ENCODE measurements at regions not wholly inside any gene's neighbourhood (a gene's known extent, or its start where the extent isn't known, plus 50 kb on each side); places are given as distances from the start of the nearest gene placed in this dataset.
"Not testable (repeated sequence)": the region's sequence is repeated elsewhere in the genome, so short reads cannot be mapped to it uniquely, and the experiment has no call there.

DNA sequence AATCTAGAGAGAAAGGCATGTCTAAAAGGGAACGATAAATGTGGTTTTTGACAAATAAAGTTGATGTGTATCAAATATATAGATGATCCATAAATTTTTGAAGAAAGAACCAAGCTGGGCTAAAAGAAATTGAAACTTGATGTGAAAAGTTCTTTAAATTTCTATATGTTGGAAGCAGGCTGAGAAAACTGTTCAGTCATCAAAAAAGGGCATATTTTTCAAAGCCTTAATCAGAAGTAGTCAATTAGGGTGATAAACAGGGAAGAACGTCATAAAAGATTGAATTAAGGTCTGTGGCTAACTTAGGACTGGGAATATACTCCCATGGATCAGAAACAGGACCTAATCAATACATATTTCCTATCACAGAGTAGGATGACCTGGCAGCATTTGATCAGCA, 211.4 kb upstream of the ZRANB2 start:
- Mint-ChIP-seq H3K27ac (no peak overlapping the region), H3K27me3 (no peaks in the 10 kb centered on the region), H3K9me3 (peaks cover 9% of the 10 kb centered on the region), H3K36me3 (ENCODE audit: low read depth) (no peaks in the 10 kb centered on the region), H3K4me3 (no peak overlapping the region), H3K4me1 (no peaks in the 10 kb centered on the region)
- ChIA-PET POLR2A (no interaction called here), CTCF (no interaction called here)
- DNase-seq, result no peak

DNA sequence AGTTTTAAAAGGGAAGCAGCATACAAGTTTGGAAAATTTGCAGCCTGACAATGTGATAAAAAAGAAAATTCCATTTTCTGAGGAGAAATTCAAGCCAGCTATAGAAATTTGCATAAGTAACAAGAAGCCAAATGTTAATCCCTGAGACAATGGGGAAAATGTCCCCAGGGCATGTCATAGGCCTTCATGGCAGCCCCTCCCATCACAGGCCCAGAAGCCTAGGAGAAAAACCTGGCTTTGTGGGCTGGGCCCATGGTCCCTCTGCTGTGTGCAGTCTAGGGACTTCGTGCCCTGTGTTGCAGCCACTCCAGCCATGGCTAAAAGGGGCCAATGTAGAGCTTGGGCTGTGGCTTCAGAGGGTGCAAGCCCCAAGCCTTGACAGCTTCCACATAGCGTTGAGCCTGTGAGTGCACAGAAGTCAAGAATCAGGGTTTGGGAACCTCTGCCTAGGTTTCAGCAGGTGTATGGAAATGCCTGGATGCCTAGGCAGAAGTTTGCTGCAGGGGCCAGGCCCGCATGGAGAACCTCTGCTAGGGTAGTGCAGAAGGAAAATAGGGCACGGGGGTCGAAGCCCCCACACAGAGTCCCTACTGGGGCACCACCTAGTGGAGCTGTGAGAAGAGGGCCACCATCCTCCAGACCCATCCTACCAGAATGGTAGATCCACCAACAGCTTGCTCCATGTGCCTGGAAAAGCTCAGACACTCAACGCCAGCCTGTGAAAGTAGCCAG, 209.8 kb upstream of the ZRANB2 start:
- DNase-seq; CTCF ChIA-PET; H3K27me3 Mint-ChIP-seq; H3K9me3 Mint-ChIP-seq; H3K4me1 Mint-ChIP-seq; H3K36me3 Mint-ChIP-seq (ENCODE audit: low read depth); POLR2A ChIA-PET; H3K27ac Mint-ChIP-seq; H3K4me3 Mint-ChIP-seq: not testable (repeated sequence)

DNA sequence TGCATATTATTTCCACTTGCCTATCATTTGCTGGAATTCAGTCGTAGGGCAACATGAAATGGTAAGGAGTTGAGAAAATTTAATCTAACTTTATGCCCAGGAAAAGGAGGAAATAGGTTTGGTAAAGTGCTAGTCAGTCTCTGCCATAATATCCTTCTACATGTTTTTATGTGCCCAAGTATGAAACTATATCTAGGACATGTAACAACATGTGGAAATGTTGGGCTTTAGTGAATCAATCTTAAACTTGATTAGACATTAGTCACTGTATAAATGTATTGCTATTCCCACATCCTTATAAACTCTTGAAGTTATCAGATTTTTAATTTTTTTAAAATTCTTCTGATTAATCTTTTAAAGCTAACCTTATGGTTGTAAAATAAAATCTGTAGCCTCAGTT, 204.7 kb upstream of the ZRANB2 start:
- DNase-seq, result no peak
- no peaks in the 10 kb centered on the region for H3K4me1 Mint-ChIP-seq
- peaks cover 11% of the 10 kb centered on the region for H3K9me3 Mint-ChIP-seq
- no peaks in the 10 kb centered on the region for H3K27me3 Mint-ChIP-seq
- ChIA-PET CTCF (no interaction called here), POLR2A (no interaction called here)
- H3K36me3 Mint-ChIP-seq (ENCODE audit: low read depth), result no peaks in the 10 kb centered on the region
- no peak overlapping the region for H3K27ac Mint-ChIP-seq
- H3K4me3 Mint-ChIP-seq, result no peak overlapping the region

GRCh38 chr1:71276466-71276865, 195.6 kb upstream of the ZRANB2 start:
- Mint-ChIP-seq H3K4me1 (no peaks in the 10 kb centered on the region), H3K27ac (no peak overlapping the region), H3K27me3 (no peaks in the 10 kb centered on the region), H3K36me3 (ENCODE audit: low read depth) (no peaks in the 10 kb centered on the region), H3K9me3 (peaks cover 2% of the 10 kb centered on the region), H3K4me3 (no peak overlapping the region)
- no peak for DNase-seq
- ChIA-PET POLR2A (no interaction called here), CTCF (no interaction called here)

DNA sequence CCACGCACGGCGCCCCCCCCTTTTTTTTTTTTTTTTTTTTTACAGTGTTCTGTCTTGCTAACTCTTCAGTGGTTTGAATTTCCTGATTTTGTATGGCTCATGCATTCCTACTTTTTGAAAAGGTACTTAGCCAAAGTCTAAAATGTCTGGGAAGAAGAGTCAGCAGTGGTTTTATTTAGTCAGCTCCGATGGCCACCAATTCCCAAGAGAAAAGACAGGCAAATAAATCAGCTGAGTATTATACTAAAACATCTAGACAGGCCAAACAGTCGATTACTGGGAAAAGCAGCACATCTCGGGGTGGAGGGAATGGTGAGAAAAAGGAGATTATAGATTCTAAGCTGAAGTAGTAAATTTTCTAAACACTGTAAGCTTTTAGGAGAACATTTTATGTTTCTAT, 192.5 kb upstream of the ZRANB2 start:
- H3K36me3 Mint-ChIP-seq (ENCODE audit: low read depth), result no peaks in the 10 kb centered on the region
- no peak overlapping the region for H3K27ac Mint-ChIP-seq
- H3K4me1 Mint-ChIP-seq, result no peaks in the 10 kb centered on the region
- peaks cover 10% of the 10 kb centered on the region for H3K9me3 Mint-ChIP-seq
- POLR2A ChIA-PET, result no interaction called here
- no peaks in the 10 kb centered on the region for H3K27me3 Mint-ChIP-seq
- DNase-seq, result no peak
- CTCF ChIA-PET, result interaction anchor here (0.6 kb wide), 1 partner anchor 273 kb away, joined by 3 read pairs; no protein-coding TSS in a partner anchor
- H3K4me3 Mint-ChIP-seq, result no peak overlapping the region

- Mint-ChIP-seq H3K27me3 (no peaks in the 10 kb centered on the region), H3K9me3 (peaks cover 10% of the 10 kb centered on the region)
- CTCF ChIA-PET, result no interaction called here
Observed at GRCh38 chr1:71270394-71270915, 189.6 kb upstream of the ZRANB2 start.

GRCh38 chr1:71269818-71270217, 189.0 kb upstream of the ZRANB2 start:
- no peak for DNase-seq
- no peak overlapping the region for H3K4me3 Mint-ChIP-seq
- POLR2A ChIA-PET, result no interaction called here
- no peaks in the 10 kb centered on the region for H3K4me1 Mint-ChIP-seq
- H3K27ac Mint-ChIP-seq, result no peak overlapping the region
- peaks cover 10% of the 10 kb centered on the region for H3K9me3 Mint-ChIP-seq
- CTCF ChIA-PET, result no interaction called here
- H3K27me3 Mint-ChIP-seq, result no peaks in the 10 kb centered on the region
- no peaks in the 10 kb centered on the region for H3K36me3 Mint-ChIP-seq (ENCODE audit: low read depth)

More at GRCh38 chr1:71270394-71270915, 189.6 kb upstream of the ZRANB2 start:
- DNase-seq, result no peak
- Mint-ChIP-seq H3K4me1 (no peaks in the 10 kb centered on the region), H3K27ac (no peak overlapping the region), H3K4me3 (no peak overlapping the region), H3K36me3 (ENCODE audit: low read depth) (no peaks in the 10 kb centered on the region)
- POLR2A ChIA-PET, result no interaction called here

DNA sequence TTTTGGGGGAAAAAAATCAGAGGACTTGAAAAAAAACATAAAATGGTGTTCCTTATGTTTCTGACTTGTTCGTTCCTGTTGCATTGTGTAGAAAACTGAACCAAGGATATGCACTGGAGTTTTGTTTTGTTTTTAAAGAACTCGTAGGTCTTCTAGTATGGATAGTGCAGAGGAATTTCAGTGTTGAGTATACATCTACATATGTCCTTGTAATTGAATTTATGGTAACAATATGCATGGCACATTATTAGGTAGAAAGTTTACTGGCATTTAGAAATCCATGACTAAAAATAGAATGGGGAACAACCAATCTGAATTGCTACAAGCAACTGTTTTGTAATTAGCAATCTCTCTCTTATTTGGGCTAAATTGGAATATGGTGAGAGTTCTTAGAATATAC, 188.3 kb upstream of the ZRANB2 start:
- H3K27ac Mint-ChIP-seq, result no peak overlapping the region
- no peaks in the 10 kb centered on the region for H3K4me1 Mint-ChIP-seq
- CTCF ChIA-PET, result no interaction called here
- no peak overlapping the region for H3K4me3 Mint-ChIP-seq
- no peak for DNase-seq
- POLR2A ChIA-PET, result no interaction called here
- no peaks in the 10 kb centered on the region for H3K27me3 Mint-ChIP-seq
- peaks cover 10% of the 10 kb centered on the region for H3K9me3 Mint-ChIP-seq
- H3K36me3 Mint-ChIP-seq (ENCODE audit: low read depth), result no peaks in the 10 kb centered on the region

DNA sequence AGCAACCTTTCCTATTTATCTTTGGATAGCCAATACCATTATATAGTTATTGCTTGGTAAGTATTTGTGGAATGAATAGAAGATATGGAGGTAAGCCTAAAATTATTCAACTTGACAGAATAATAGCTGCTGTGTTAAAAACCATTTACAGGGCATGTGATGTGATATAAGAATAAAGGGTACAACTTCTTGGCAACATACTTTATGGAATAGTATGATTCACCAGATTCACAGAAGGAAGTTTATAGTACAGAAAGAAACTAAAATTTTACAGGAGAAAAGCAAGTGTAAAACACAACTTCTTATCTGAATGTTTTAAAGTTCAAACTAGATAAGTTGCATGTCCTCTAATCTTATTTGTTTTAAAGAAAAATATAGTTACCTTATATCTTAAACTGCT, 186.4 kb upstream of the ZRANB2 start:
- H3K27ac Mint-ChIP-seq, result no peak overlapping the region
- H3K4me3 Mint-ChIP-seq, result no peak overlapping the region
- H3K4me1 Mint-ChIP-seq, result no peaks in the 10 kb centered on the region
- H3K27me3 Mint-ChIP-seq, result no peaks in the 10 kb centered on the region
- peaks cover 10% of the 10 kb centered on the region for H3K9me3 Mint-ChIP-seq
- ChIA-PET CTCF (no interaction called here), POLR2A (no interaction called here)
- H3K36me3 Mint-ChIP-seq (ENCODE audit: low read depth), result no peaks in the 10 kb centered on the region
- no peak for DNase-seq

DNA sequence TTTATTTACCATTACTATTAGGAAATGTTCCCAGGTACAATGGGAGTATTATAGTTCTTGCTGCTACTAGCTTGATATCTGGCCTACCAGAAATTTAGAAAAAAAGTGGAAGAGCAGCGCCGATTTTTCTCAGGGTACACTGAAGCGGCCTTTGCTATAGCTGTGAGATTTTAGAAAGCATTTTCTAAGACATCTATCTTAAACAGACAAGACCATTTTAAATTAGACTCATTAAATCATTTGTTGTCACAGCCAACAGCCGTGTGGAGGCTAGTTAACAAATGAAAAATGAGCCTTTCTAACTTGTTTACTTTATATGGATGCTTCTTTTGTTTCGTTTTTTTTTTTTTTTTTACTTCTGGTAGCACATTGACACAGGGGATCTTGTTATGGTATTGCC, 183.2 kb upstream of the ZRANB2 start:
- no peak overlapping the region for H3K27ac Mint-ChIP-seq
- H3K4me3 Mint-ChIP-seq, result no peak overlapping the region
- POLR2A ChIA-PET, result no interaction called here
- CTCF ChIA-PET, result no interaction called here
- no peaks in the 10 kb centered on the region for H3K27me3 Mint-ChIP-seq
- no peaks in the 10 kb centered on the region for H3K36me3 Mint-ChIP-seq (ENCODE audit: low read depth)
- H3K9me3 Mint-ChIP-seq, result no peaks in the 10 kb centered on the region
- DNase-seq, result no peak
- no peaks in the 10 kb centered on the region for H3K4me1 Mint-ChIP-seq

GRCh38 chr1:71262970-71263369, 182.1 kb upstream of the ZRANB2 start:
- Mint-ChIP-seq H3K36me3 (ENCODE audit: low read depth) (no peaks in the 10 kb centered on the region), H3K9me3 (no peaks in the 10 kb centered on the region), H3K27me3 (no peaks in the 10 kb centered on the region), H3K27ac (no peak overlapping the region), H3K4me1 (no peaks in the 10 kb centered on the region), H3K4me3 (no peak overlapping the region)
- ChIA-PET CTCF (no interaction called here), POLR2A (no interaction called here)
- DNase-seq, result no peak

DNA sequence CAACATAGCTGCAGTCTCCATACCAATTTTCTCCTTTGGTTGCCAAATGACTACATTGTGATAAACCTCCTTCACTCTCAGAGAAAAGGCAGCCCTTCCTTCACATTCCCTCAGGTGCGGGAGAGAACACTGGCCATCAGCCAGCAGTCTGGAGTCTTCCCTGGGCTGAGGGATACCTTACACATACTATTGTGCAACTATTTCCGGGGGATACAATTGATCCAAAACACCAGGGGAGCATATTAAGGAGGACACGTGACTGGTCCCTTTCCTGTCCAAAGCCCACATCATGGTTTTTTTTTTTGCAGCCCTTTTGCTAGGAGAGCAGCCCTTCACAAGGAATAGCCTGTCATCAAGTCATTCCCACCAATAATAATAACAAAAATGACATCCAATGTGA, 172.1 kb upstream of the ZRANB2 start:
- CTCF ChIA-PET, result no interaction called here
- no peak overlapping the region for H3K4me3 Mint-ChIP-seq
- no peak for DNase-seq
- H3K4me1 Mint-ChIP-seq, result no peaks in the 10 kb centered on the region
- H3K27ac Mint-ChIP-seq, result no peak overlapping the region
- H3K9me3 Mint-ChIP-seq, result no peaks in the 10 kb centered on the region
- POLR2A ChIA-PET, result no interaction called here
- H3K36me3 Mint-ChIP-seq (ENCODE audit: low read depth), result no peaks in the 10 kb centered on the region
- H3K27me3 Mint-ChIP-seq, result no peaks in the 10 kb centered on the region

DNA sequence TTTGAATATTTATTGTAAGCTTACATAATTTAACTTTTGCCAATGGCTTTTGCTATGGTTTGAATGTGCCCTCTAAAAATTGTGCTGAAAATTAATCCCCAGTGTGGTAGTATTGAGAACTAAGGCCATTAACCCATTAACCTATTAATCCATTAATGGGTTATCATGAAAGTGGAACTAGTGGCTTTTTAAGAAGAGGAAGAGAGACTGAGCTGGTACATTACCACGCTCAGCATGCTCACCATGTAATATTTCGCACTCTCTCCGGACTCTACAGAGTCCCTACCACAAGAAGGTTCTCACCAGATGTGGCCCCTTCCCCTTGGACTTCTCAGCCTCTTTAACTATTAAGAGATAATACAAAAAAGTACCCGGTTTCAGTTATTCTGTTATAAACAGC, 164.4 kb upstream of the ZRANB2 start:
- Mint-ChIP-seq H3K9me3 (peaks cover 3% of the 10 kb centered on the region), H3K27me3 (no peaks in the 10 kb centered on the region), H3K27ac (no peak overlapping the region), H3K4me3 (no peak overlapping the region), H3K36me3 (ENCODE audit: low read depth) (no peaks in the 10 kb centered on the region), H3K4me1 (no peaks in the 10 kb centered on the region)
- CTCF ChIA-PET, result no interaction called here
- POLR2A ChIA-PET, result no interaction called here
- no peak for DNase-seq

DNA sequence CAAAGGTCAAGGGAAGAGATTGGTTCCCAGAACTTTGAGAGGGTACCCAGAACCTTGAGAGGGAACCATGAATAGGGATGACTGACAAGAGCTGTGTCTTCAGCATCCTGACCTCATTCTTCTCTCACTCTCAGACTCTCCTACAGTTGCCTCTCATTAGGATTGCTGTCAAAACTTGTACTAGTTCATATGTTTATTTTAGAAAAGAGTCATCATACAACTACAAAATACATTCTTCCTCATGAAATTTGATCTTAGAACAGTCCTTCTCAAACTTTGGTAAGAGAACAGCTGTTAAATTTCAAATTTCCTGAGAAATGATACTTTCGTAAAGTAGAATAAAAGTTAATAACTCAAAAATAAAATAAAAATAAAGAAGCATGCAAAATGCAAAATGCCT, 161.4 kb upstream of the ZRANB2 start:
- Mint-ChIP-seq H3K27me3 (no peaks in the 10 kb centered on the region), H3K36me3 (ENCODE audit: low read depth) (no peaks in the 10 kb centered on the region), H3K9me3 (peaks cover 2% of the 10 kb centered on the region), H3K4me1 (no peaks in the 10 kb centered on the region), H3K27ac (no peak overlapping the region), H3K4me3 (no peak overlapping the region)
- POLR2A ChIA-PET, result no interaction called here
- no peak for DNase-seq
- CTCF ChIA-PET, result no interaction called here
